ENCODE measurements at regions not wholly inside any gene's neighbourhood (a gene's known extent, or its start where the extent isn't known, plus 50 kb on each side); places are given as distances from the start of the nearest gene placed in this dataset.

- TF ChIP-seq CTCF (IDR thresholded peaks at IDR 0.05; ENCODE audit: low read depth, low read length): no peak
- TF ChIP-seq EZH2phosphoT487 (IDR thresholded peaks at IDR 0.05; ENCODE audit: low read depth): no peak
Measured at GRCh38 chr5:40321514-40321913, 358.2 kb upstream of the PTGER4 start.

All from OCI-LY3 (cell line).